ENCODE measurements at regions not wholly inside any gene's neighbourhood (a gene's known extent, or its start where the extent isn't known, plus 50 kb on each side); places are given as distances from the start of the nearest gene placed in this dataset.

DNA sequence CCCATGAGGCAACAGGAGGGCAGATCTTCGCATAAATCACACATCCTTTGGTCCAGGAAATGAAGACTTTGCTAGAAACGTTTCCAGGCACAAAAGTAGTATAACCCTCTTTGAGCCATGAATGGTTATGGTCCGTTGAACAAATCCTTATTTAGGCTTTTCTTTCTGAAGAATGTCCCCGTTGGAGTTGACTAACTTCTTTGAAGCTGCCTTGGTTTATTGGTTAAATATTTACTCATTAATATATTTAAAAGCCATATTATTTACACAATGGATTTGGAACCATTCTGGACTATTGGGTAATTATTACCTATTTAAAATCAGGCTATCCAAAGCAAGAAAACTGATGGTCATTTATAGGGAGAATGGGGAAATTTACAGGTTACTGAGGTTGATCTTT, 347.6 kb upstream of the SLC30A5 start:
- H3K27ac ChIP-seq (ENCODE audit: low read depth in 1 of 2, low read length in 2 of 2): no peak overlapping the region
- Mint-ChIP-seq H3K27ac (no peak overlapping the region), H3K9me3 (no peaks in the 10 kb centered on the region), H3K4me3 (no peak overlapping the region), H3K27me3 (peaks cover 6% of the 10 kb centered on the region), H3K4me1 (ENCODE audit: low read depth) (peaks cover 4% of the 10 kb centered on the region), H3K36me3 (ENCODE audit: low read depth) (no peaks in the 10 kb centered on the region)
- ChIA-PET POLR2A (no interaction called here), CTCF (no interaction called here)
- no peaks in the 10 kb centered on the region for H3K27me3 ChIP-seq (ENCODE audit: control insufficient read depth in 1 of 2, insufficient read depth in 2 of 2, low read length in 2 of 2)
- intact Hi-C loops (cut with DNase I, micrococcal nuclease): loop anchor here in 1 of 2 experiments (10.0 kb wide), 1 partner anchor 461 kb away; no protein-coding TSS in a partner anchor
- no peaks in the 10 kb centered on the region for H3K4me1 ChIP-seq (ENCODE audit: insufficient read depth, low read length)
- no peaks in the 10 kb centered on the region for H3K36me3 ChIP-seq (ENCODE audit: insufficient read depth, low read length)
- ATAC-seq (ENCODE audit: poor library complexity) (no peak), DNase-seq (no peak)
- H3K9me3 ChIP-seq (ENCODE audit: control insufficient read depth in 1 of 2, insufficient read depth in 1 of 2, low read length in 2 of 2): no peaks in the 10 kb centered on the region
- TF ChIP-seq, protein P1, sequence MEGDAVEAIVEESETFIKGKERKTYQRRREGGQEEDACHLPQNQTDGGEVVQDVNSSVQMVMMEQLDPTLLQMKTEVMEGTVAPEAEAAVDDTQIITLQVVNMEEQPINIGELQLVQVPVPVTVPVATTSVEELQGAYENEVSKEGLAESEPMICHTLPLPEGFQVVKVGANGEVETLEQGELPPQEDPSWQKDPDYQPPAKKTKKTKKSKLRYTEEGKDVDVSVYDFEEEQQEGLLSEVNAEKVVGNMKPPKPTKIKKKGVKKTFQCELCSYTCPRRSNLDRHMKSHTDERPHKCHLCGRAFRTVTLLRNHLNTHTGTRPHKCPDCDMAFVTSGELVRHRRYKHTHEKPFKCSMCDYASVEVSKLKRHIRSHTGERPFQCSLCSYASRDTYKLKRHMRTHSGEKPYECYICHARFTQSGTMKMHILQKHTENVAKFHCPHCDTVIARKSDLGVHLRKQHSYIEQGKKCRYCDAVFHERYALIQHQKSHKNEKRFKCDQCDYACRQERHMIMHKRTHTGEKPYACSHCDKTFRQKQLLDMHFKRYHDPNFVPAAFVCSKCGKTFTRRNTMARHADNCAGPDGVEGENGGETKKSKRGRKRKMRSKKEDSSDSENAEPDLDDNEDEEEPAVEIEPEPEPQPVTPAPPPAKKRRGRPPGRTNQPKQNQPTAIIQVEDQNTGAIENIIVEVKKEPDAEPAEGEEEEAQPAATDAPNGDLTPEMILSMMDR (IDR thresholded peaks at IDR 0.05): no peak
- no peak overlapping the region for H3K4me3 ChIP-seq (ENCODE audit: low read length)

DNA sequence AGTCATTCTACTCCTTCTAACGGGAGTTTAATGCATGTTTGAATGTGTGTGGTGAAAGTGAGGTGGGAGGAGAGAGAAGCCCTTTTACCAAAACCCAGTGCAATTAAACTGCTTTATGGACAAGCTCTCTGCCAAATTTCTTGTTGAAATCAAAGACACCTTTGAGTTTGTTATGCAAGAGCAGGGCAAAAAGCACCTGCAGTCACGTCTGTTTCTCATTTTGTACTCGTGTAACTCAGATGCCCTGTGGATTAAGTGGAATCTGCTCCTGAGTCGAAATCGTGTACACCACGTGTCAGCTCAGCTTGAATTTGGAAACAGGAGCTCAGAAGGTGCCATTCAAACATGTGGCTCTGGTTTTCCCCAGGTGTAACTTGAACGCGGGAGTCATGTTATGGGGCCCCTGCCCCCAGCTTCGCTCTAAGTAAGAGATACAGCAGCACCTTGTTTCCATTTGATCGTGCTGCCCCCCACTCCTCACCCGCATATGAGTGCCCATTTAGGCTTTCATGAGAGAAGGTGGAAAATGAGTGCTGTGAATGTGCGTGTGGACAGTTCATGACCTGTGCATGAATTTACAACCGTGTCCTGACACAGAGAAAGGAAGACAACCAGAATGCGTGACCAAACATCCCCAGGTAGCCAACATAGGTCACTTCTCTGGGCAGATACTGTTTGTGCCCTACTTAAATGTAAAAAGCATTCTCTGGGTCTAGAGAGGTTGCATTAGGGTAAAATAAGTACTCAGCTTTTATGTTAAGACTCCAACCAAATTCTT, 347.0 kb upstream of the SLC30A5 start:
- Histone ChIP-seq H3K4me1 (ENCODE audit: insufficient read depth, low read length) (no peaks in the 10 kb centered on the region), H3K27me3 (ENCODE audit: control insufficient read depth in 1 of 2, insufficient read depth in 2 of 2, low read length in 2 of 2) (no peaks in the 10 kb centered on the region), H3K36me3 (ENCODE audit: insufficient read depth, low read length) (no peaks in the 10 kb centered on the region), H3K27ac (ENCODE audit: low read depth in 1 of 2, low read length in 2 of 2) (no peak overlapping the region), H3K9me3 (ENCODE audit: control insufficient read depth in 1 of 2, insufficient read depth in 1 of 2, low read length in 2 of 2) (no peaks in the 10 kb centered on the region), H3K4me3 (ENCODE audit: low read length) (no peak overlapping the region)
- ATAC-seq (ENCODE audit: poor library complexity) (no peak), DNase-seq (no peak)
- Mint-ChIP-seq H3K9me3 (no peaks in the 10 kb centered on the region), H3K27me3 (peaks cover 6% of the 10 kb centered on the region), H3K4me1 (ENCODE audit: low read depth) (peaks cover 4% of the 10 kb centered on the region), H3K36me3 (ENCODE audit: low read depth) (no peaks in the 10 kb centered on the region), H3K4me3 (no peak overlapping the region), H3K27ac (no peak overlapping the region)
- TF ChIP-seq, protein P1 (IDR thresholded peaks at IDR 0.05): no peak
- ChIA-PET POLR2A (no interaction called here), CTCF (no interaction called here)
- intact Hi-C loops (cut with DNase I, micrococcal nuclease): loop anchor here in 1 of 2 experiments (10.0 kb wide), 1 partner anchor 462 kb away; no protein-coding TSS in a partner anchor

DNA sequence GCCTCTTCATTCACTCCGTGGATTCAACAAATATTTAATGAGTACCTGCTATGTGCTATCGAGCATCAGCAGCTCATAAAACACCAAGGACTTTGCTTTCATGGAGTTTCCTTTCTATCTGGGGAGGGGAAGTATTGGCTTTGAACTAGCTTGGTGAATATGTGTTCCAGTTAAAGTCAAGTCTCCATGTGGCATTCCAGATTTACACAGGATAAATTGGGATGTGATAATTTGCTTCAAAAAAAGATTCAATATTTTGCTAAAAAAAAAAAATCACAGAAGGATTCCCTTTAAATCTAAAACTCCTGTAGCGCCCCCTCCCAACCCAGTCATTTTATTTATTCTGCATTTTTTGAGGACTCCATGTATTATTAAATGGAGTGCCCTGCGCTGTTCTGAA, 346.3 kb upstream of the SLC30A5 start:
- H3K4me1 Mint-ChIP-seq (ENCODE audit: low read depth): peaks cover 4% of the 10 kb centered on the region
- no peak overlapping the region for H3K27ac Mint-ChIP-seq
- Histone ChIP-seq H3K9me3 (ENCODE audit: control insufficient read depth in 1 of 2, insufficient read depth in 1 of 2, low read length in 2 of 2) (no peaks in the 10 kb centered on the region), H3K4me1 (ENCODE audit: insufficient read depth, low read length) (no peaks in the 10 kb centered on the region), H3K27me3 (ENCODE audit: control insufficient read depth in 1 of 2, insufficient read depth in 2 of 2, low read length in 2 of 2) (no peaks in the 10 kb centered on the region), H3K27ac (ENCODE audit: low read depth in 1 of 2, low read length in 2 of 2) (no peak overlapping the region), H3K36me3 (ENCODE audit: insufficient read depth, low read length) (no peaks in the 10 kb centered on the region), H3K4me3 (ENCODE audit: low read length) (no peak overlapping the region)
- ChIA-PET POLR2A (no interaction called here), CTCF (no interaction called here)
- no peak for DNase-seq
- H3K27me3 Mint-ChIP-seq: peaks cover 6% of the 10 kb centered on the region
- H3K9me3 Mint-ChIP-seq: no peaks in the 10 kb centered on the region
- no peak overlapping the region for H3K4me3 Mint-ChIP-seq
- no peak for ATAC-seq (ENCODE audit: poor library complexity)
- no peaks in the 10 kb centered on the region for H3K36me3 Mint-ChIP-seq (ENCODE audit: low read depth)
- TF ChIP-seq, protein P1 (IDR thresholded peaks at IDR 0.05): no peak
- intact Hi-C loops (cut with DNase I, micrococcal nuclease): loop anchor here in 1 of 2 experiments (10.0 kb wide), 1 partner anchor 463 kb away; no protein-coding TSS in a partner anchor

All from CD4-positive, alpha-beta T cell (primary cell).